HG02938 (cell line): ENCODE measurements at regions not wholly inside any gene's neighbourhood (a gene's known extent, or its start where the extent isn't known, plus 50 kb on each side); places are given as distances from the start of the nearest gene placed in this dataset.

ENCODE experiments used
- ATAC-seq: cut with Tn5 transposase; IDR thresholded peaks from one replicate; pipeline ENCODE4 v1.9.1; 2021; ENCODE audit warnings: mild to moderate bottlenecking, moderate library complexity; ENCODE audit not compliant: unreplicated experiment

- no peak for ATAC-seq
Observed at GRCh38 chr6:98274691-98275090, 559.7 kb upstream of the POU3F2 start.

- ATAC-seq: no peak
Observed at GRCh38 chr6:98280492-98280891, 553.9 kb upstream of the POU3F2 start.

DNA sequence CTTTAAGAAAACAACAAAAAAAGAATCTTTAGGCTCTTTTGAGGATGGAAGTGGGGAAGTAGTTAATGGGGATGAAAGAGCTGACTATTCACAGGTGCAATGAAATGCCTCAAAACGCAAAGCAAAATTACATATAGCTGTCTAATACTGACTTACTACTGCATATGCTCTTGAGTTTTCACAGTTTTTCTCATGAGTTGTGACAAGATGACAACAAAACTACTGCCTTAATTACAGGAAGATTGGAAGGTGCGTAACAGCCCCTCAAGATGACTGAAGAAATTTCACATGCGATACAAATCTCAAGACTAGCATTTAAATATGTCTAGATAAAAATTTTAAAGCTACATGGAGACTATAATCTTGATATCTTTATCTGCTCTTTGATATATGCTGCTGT lies 547.8 kb upstream of the POU3F2 start:
- ATAC-seq: no peak

GRCh38 chr6:98287876-98288275 lies 546.5 kb upstream of the POU3F2 start:
- no peak for ATAC-seq

- ATAC-seq: no peak
Observed at GRCh38 chr6:98292810-98293209, 541.6 kb upstream of the POU3F2 start.

DNA sequence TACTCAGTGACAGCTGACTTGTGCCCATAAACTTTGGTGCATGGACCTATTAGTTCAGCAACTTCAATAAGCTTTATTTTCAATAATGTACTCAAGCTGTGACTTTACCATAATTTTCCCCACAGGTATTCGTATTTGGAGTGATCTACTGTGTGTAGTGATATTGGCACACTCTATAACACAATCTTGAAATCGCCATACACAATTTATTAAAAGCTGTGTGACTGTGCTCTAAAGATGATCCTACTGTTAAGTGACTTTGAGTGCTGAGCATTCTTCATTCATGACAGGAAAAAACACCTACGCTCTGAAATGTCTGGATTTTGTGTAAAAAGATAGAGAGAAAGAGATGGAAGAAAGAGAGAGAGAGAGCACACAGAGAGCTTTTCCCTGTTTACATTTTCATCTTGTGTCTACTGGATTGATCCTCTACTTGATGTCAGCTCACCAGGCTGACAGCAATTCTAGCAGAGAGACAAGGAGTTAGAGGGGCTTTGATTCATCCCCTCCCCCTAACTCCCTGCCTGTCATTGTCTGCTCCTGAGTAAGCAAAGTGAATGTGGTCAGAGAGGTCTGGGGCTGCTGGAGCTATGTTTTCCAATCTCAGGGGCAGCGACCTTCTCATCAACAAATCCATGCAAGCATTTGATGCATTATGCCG lies 538.7 kb upstream of the POU3F2 start:
- no peak for ATAC-seq

DNA sequence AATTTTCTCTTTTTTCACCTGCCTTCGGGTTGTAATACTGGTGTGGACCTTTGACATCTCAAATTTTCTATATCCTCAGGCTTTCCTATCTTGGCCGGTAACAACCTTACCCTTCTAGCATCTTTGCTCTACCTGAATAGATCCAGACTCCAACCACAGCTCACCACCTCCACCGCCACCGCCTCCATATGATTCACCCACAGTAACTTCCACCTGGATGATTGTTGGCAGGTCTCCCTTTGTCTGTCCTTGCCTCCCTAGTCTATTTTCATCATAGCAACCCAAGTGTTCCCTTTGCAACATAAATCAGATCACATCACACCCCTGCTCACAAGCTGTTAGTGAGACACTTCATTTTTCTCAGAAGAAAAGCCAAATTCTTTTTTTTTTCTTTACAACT lies 525.8 kb upstream of the POU3F2 start:
- no peak for ATAC-seq

- ATAC-seq: no peak
Observed at GRCh38 chr6:98310443-98310842, 523.9 kb upstream of the POU3F2 start.

- ATAC-seq: peak; percentile 94
Observed at GRCh38 chr6:98323605-98324004, 510.8 kb upstream of the POU3F2 start.

GRCh38 chr6:98324446-98324845 lies 509.9 kb upstream of the POU3F2 start:
- no peak for ATAC-seq

DNA sequence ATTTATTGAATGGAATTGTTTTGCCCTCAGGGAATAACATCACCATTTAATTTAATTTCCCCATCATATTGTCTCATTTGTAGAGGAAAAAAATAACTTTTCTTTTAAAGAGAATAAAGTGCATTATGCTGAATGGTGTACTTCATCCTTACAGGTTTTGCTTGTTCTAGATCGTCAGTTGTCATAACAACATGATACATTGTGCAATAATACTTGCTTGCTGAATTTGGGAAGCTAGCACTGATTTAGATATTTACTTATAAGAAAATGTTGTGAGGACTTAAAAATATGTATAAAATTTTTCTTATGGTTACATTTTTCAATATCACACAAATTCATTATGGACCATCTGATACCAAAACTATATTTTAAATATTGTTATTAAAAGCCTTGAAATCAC lies 509.0 kb upstream of the POU3F2 start:
- no peak for ATAC-seq

DNA sequence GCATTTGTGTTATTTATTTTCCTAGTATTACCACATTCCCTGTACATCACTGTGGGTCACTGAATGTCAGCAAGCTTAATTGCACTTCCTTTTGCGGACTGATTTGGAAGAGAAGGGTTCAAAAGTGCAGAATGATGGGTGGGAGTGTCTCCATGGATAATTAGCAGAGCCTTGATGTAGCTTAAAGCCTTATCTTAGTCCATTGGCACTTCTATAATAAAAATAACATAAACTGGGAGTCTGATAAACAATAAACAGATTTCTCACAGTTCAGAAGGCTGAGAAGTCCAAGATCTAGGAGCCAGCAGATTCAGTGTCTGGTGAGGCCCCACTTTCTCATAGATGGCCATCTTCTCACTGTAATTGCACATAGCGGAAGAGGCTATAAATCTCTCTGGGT lies 501.1 kb upstream of the POU3F2 start:
- ATAC-seq: no peak

DNA sequence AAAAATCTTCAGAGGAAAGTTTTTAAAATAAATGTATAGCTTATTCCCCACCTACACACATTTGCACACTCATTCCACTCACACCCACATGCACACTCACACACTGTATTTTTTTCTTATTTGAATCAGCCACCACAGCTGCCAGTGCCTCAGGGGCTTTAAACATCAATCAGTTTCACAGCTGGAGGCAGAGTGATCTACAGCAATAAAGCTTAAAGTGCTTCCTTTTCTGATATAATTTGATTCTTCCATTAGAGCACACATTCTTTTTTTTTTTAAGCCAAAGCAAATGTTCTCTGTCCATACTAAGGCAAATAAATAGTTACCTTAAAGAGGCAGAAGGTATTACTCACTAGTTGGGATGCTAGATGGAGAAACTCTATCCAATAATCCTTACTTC lies 498.8 kb upstream of the POU3F2 start:
- ATAC-seq: no peak

- ATAC-seq: no peak
Observed at GRCh38 chr6:98339506-98339905, 494.9 kb upstream of the POU3F2 start.

GRCh38 chr6:98343004-98343403 lies 491.4 kb upstream of the POU3F2 start:
- ATAC-seq: no peak

DNA sequence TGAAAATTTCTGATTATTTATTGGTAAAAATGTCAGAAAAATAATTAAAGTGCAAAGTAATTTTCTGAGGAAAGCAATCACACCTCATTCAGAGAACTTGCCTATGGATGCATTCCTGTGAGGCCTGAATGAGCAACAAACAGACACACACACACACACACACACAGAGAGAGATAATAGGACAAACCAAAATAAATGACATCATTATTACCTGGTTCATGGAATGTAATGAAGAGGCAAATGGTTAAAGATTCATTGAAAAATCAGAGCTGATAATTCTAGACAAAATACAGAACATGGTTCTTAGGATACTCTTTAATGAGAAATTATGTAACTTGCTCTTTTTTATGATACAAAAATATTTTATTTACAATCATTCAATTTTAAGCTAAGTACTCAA lies 490.6 kb upstream of the POU3F2 start:
- ATAC-seq: no peak

DNA sequence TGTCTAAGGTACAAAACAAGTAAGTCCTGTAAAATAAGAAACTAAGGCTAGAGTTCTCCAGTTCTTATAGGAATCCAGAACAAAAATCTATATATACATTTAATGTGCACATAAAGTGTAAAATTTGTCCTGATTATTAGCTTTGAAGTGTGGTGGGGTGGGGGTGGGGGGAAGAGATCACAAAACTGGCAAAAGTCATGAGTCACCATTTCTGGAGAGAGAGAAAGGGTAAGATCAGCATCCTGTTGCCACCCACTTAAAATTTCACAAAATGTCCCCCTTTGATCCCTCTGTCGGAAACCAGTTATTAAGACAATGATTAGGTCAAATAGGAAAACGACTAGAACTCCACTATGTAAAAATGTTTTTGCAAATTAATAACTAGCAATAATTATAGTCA lies 482.0 kb upstream of the POU3F2 start:
- no peak for ATAC-seq

DNA sequence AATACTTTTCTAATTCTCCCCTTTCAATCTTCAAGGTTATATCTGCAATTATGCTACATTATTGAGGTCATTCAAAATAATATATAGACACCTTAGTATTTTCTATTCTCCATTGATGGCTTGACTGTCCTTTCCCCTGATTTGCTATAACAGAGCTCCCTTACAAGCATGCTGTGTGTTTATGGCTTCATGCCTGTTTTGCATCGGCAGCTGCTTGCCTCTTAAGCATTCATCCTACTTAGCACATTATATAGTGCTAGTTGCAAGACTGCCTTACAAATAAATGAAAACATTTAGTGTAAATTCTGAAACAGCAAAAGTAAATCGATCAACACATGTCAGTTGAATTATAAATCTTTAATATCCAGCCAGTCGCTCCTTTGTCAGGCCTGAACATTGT lies 476.2 kb upstream of the POU3F2 start:
- no peak for ATAC-seq

DNA sequence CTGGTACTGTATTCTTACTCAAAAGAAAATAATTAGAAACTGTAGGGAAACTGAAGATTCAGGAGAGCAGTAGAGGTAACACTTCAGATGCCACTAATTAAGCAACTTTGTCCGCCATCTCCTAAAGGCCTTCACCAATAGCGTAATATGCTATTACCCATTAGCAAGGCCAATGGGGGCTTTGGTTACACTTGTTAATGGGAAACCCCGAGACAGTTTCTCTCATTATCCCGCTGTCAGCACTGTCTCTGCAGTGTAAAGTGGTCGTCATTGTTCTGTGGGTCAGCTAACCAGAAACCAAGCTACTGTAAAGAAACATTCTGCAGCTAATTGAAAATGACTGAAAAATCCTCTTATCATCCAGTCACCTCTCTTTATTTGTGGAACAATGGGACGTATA lies 468.0 kb upstream of the POU3F2 start:
- ATAC-seq: no peak

DNA sequence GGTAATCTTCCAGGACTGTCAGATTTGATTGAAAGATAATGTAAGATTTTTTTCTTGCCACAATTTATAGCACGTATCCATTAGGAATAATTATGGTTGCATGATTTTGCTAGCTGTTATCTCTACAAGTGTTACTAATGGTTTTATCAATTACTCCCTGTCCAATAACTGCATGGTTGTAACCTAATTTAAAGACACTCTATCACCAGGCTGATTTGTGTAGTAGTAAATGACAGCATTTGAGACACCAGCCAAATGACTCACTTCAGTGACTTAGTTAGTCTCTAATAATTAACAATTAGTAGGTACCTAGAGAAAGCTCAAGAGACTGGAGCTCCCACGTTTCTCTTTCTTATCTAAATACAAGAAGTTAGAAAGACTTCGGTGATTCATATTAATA lies 453.8 kb upstream of the POU3F2 start:
- no peak for ATAC-seq

GRCh38 chr6:98382246-98382645 lies 452.1 kb upstream of the POU3F2 start:
- ATAC-seq: no peak

DNA sequence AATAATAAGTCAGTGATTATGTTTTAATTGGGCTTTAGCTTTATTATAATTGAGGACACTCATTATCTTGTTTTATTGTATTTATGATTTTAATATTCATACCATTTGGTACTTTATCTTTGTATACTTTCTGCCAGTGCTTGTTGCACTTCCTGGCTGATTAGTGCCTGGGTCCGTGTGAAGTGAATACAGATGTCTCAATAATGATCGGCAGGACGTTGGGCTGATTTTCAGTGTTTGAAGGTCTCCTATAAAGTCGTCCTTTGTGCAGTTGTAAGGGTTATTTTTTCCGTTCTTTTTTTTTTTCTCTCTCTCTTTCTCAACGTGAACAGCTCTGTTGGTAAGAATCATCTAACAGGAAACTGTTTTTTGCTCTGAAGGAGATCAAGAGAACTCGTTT lies 450.0 kb upstream of the POU3F2 start:
- ATAC-seq: no peak

DNA sequence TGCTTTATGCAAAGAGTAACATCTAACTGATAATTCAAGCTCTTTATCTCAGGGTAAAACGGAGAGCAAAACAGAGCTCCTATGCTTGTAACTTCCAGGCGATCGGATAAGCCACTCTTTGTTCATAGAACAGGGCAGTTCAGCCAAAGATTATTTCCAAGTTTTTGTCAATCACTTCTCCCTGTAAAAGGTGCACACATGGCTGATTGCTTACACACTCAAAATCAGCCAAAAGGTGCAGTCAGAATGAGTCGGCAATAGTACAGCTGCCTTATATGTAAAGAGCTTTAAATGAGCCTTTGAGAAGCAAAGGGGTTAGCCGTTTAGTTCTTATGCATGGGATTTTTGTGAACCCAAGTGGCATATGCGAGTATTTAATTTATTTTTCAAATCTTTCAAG lies 449.6 kb upstream of the POU3F2 start:
- no peak for ATAC-seq
